ENCODE measurements at regions not wholly inside any gene's neighbourhood (a gene's known extent, or its start where the extent isn't known, plus 50 kb on each side); places are given as distances from the start of the nearest gene placed in this dataset.

- DNase-seq (ENCODE audit: low read depth) = no peak
Observed at GRCh38 chr6:54991761-54992330, 145.3 kb downstream of the FAM83B start.

DNA sequence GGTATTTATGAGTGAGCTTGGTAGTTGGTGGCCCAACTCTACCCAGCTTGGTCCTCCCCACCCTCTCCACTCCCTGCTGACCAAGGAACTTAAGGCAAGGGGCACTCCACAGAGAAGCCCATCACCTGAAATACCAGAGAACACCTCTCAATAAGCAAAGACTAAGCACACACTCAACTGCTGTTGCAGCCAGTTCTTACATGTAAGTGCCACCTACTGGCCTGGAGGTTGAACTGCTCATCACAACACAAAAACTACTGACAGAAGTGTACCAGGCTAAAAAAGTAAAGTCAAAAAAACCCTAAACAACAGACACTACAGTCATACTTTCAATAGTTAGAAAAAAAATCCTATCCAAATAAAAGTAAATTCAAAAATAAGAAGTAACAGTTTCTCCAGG lies 146.2 kb downstream of the FAM83B start:
- DNase-seq (ENCODE audit: low read depth) = no peak

GRCh38 chr6:54993294-54993693 lies 146.7 kb downstream of the FAM83B start:
- DNase-seq (ENCODE audit: low read depth) = no peak

DNA sequence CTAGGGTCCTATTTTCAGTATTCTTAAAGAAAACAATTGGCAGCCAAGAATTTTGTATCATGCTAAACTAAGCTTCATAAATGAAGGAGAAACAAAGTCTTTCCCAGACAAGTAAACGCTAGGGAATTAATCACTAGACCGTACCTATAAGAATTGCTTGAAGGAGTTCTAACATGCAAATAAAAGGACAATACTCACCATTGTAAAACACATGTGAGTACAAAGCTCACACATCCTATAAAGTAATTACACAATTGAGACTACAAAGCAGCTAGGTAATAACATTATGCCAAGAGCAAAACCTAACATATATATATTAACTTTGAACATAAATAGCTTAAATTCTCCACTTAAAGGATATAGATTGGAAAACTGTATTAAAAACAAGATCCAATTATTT lies 147.4 kb downstream of the FAM83B start:
- no peak for DNase-seq (ENCODE audit: low read depth)

GRCh38 chr6:54998576-54998975 lies 152.0 kb downstream of the FAM83B start:
- no peak for DNase-seq (ENCODE audit: low read depth)

DNA sequence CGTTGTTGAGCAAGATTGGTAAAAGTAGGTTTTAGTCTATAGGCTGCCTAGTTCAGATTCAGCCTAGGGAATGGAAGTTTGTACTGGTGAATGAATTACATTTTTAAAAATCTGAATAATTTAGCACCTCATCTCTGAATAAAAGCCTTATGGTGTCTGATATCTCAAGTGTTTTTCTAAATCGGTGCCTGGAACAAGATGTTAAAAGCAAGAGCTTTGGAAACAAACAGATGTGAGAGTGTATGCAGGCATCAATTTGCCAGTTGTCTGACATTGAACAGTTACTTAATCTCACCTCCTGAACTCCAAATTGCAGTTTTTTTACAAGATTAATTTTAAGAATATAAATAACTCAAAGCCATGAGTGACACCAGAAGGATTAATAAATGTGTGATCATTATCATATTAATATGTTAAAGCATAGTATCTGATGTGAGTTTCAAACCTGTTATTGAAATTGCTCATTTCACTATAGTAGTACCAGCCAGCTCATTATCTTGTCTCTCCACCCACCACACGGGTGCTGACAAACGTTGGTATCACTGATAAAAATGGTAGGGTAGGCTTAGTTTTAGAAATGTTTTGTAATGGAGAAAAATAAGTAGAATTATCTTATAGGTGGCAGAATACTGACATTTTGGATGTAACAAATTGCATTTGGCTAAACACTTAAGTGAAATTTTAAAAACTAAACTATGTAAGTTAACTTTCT lies 157.3 kb downstream of the FAM83B start:
- DNase-seq (ENCODE audit: low read depth) = no peak

GRCh38 chr6:55009131-55009530 lies 162.6 kb downstream of the FAM83B start:
- no peak for DNase-seq (ENCODE audit: low read depth)

- DNase-seq (ENCODE audit: low read depth) = no peak
Observed at GRCh38 chr6:55011034-55011433, 163.3 kb upstream of the HCRTR2 start.

GRCh38 chr6:55012454-55012853 lies 161.9 kb upstream of the HCRTR2 start:
- DNase-seq (ENCODE audit: low read depth) = no peak

GRCh38 chr6:55014321-55015088 lies 159.8 kb upstream of the HCRTR2 start:
- DNase-seq (ENCODE audit: low read depth) = no peak

DNA sequence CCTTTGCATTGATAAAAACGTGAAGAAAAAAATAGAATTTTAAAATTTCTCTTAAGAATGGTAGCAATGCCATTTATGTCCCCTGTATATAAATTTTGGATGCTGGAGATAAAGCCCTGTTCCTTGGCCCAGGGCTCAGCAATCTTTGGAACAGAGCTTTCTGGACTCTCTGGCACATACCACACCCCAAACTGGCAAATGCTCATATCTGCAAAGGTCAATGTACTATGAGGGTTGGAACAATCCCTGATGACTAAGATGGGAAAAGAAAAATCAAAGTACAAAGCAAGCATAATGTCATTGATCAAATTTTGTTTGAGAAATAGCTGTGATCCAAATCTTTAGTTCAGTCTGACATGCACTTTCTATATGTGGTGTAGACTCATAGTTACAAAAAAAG lies 158.1 kb upstream of the HCRTR2 start:
- no peak for DNase-seq (ENCODE audit: low read depth)

GRCh38 chr6:55017555-55018300 lies 156.6 kb upstream of the HCRTR2 start:
- DNase-seq (ENCODE audit: low read depth) = no peak

- DNase-seq (ENCODE audit: low read depth) = no peak
Observed at GRCh38 chr6:55019591-55019990, 154.7 kb upstream of the HCRTR2 start.

GRCh38 chr6:55023230-55023629 lies 151.1 kb upstream of the HCRTR2 start:
- DNase-seq (ENCODE audit: low read depth) = no peak

- DNase-seq (ENCODE audit: low read depth) = no peak
Observed at GRCh38 chr6:55033016-55033546, 141.2 kb upstream of the HCRTR2 start.

GRCh38 chr6:55034752-55035151 lies 139.6 kb upstream of the HCRTR2 start:
- DNase-seq (ENCODE audit: low read depth) = no peak

DNA sequence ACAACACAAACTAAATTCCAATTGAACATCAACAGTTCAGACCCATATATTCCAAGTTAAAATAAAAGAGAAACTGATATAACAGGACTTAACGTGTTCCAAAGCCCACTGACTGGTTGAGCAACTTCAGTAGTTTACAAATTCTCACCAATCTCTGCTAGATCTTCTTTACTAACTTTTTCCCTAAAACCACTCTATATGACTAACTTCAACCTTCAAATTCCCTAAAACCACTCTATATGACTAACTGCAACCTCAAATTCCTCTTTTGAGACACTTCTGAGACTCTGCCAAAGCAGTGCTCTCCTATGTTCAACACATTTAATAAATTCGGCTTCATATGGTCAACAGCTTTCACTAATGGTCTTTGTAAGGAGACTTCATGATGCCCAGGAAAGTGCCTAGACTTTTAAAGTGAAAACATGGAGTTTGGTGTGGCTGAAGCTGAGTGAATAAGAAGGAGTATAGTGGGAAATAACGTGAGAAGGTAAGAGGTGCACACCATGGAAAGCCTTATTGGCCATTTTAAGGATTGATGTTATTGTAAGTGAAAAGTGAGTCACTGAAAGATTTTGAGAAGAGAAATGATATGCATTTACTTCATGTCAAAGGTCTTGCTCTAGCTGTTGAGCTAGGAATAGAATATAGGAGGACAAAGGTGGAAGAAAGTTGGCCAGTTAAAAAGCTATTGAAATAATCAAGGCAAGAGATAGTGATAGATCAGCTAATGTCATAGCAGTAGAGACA lies 134.0 kb upstream of the HCRTR2 start:
- peak; percentile 79 for DNase-seq (ENCODE audit: low read depth)

DNA sequence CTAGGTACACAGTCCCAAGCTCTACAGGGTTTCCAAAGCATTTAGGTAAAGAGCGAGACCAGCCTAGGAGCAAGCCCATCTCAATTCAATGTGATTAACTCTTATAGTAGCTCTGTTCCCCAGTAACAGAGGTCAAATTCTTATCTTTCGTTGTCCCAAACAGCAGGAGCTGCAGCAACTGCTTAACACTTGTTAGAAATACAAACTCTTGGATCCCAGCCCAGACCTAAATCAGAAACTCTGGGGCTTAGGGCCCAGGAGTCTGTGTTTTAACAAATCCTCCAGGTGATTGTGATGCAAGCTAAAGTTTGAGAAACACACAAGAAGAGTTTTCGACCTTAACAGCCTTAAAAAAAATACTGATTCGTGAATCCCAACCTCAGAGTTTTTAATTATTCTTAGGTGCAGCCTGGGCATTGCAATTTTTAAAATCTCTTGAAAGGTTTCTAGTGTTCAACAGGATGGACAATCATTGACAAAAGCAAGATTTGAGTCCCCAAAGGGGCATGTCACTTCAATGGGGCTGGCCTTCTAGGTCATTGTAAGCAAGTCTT lies 127.4 kb upstream of the HCRTR2 start:
- no peak for DNase-seq (ENCODE audit: low read depth)

- no peak for DNase-seq (ENCODE audit: low read depth)
Observed at GRCh38 chr6:55047451-55048044, 126.8 kb upstream of the HCRTR2 start.

DNA sequence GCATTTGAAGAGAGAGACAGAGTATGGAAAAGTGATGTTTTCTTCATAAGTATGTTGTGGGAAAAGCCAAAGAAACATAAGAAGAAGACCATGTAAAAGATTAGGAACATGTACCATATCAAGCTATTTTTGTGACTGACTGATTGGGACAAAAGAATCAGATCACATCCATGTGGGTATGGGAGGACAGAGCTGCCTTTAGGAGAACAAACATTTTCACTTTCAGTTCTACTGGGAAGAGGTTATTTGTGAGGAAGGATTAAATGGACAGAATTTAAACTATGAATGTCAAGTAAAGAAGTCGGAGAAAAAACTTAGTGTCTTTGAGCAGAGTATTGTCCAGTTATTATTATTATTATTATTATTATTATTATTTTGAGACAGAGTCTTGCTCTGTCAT lies 124.4 kb upstream of the HCRTR2 start:
- no peak for DNase-seq (ENCODE audit: low read depth)

DNA sequence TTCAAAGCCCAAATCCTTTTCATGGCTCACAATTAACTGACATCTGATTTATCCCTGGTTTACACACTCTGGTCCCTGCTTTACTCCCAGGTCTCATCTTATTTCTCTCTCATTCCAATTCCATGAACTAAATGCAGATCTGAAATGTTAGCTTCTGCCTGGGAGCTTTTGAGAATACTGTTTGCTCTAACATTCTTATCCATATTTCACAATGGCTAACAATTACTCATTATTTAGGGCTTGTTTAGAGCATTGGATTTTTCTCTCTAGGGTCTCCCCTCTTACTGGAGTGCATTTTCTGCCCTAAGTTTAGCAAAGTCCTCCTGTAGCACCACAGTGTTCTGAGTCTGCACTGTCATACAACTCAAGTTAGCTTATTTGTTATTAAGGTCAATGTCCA lies 121.5 kb upstream of the HCRTR2 start:
- DNase-seq (ENCODE audit: low read depth) = no peak
